Muscle of leg (tissue), 3 donors: ENCODE measurements at regions not wholly inside any gene's neighbourhood (a gene's known extent, or its start where the extent isn't known, plus 50 kb on each side); places are given as distances from the start of the nearest gene placed in this dataset.

Experiments used
- DNase-seq: peaks from one replicate; pipeline ENCODE4 v3.0.0; 2013
- H3K27ac ChIP-seq: one replicate; pipeline ENCODE4 v1.5.1; 2013; ENCODE audit warnings: mild to moderate bottlenecking, low read length, control low read depth
- H3K27me3 ChIP-seq: one replicate; pipeline ENCODE4 v1.6.1; 2013; ENCODE audit warnings: low read length; ENCODE audit not compliant: control insufficient read depth, insufficient read depth
- H3K36me3 ChIP-seq: one replicate; pipeline ENCODE4 v1.6.1; 2013; ENCODE audit warnings: low read length; ENCODE audit not compliant: control insufficient read depth, insufficient read depth
- H3K4me1 ChIP-seq: one replicate; pipeline ENCODE4 v1.6.1; 2013; ENCODE audit warnings: low read length; ENCODE audit not compliant: control insufficient read depth, insufficient read depth
- H3K4me3 ChIP-seq: one replicate; pipeline ENCODE4 v1.5.1; 2013; ENCODE audit warnings: low read length, control low read depth
- H3K9me3 ChIP-seq: replicated peaks from 2 replicates; pipeline ENCODE4 v1.6.1; 2013; ENCODE audit warnings: low read depth, low read length; ENCODE audit not compliant: control insufficient read depth
- WGBS: methylation state at CpG from one replicate; pipeline ENCODE4 v1.1.5; 2013; ENCODE audit warnings: missing lambda C conversion rate; ENCODE audit not compliant: insufficient coverage; 5-methylcytosine and 5-hydroxymethylcytosine counted together

GRCh38 chr2:103898561-103898960 is 955.4 kb upstream of the POU3F3 start:
- no peak for DNase-seq
- H3K27ac ChIP-seq, result no peak overlapping the region
- no peaks in the 10 kb centered on the region for H3K36me3 ChIP-seq
- 78% methylated on average over 3 of the region's 3 CpGs for WGBS
- no peaks in the 10 kb centered on the region for H3K9me3 ChIP-seq
- no peaks in the 10 kb centered on the region for H3K27me3 ChIP-seq
- H3K4me3 ChIP-seq, result no peak overlapping the region
- no peaks in the 10 kb centered on the region for H3K4me1 ChIP-seq

- H3K27ac ChIP-seq, result no peak overlapping the region
- H3K4me3 ChIP-seq, result no peak overlapping the region
- no peaks in the 10 kb centered on the region for H3K9me3 ChIP-seq
- no peaks in the 10 kb centered on the region for H3K4me1 ChIP-seq
- no peak for DNase-seq
- H3K36me3 ChIP-seq, result no peaks in the 10 kb centered on the region
- no peaks in the 10 kb centered on the region for H3K27me3 ChIP-seq
Measured at GRCh38 chr2:103902347-103902746, 951.6 kb upstream of the POU3F3 start.

GRCh38 chr2:103921161-103921560 is 932.8 kb upstream of the POU3F3 start:
- DNase-seq, result no peak
- H3K27me3 ChIP-seq, result no peaks in the 10 kb centered on the region
- H3K36me3 ChIP-seq, result no peaks in the 10 kb centered on the region
- no peak overlapping the region for H3K27ac ChIP-seq
- H3K9me3 ChIP-seq, result no peaks in the 10 kb centered on the region
- no peak overlapping the region for H3K4me3 ChIP-seq
- H3K4me1 ChIP-seq, result no peaks in the 10 kb centered on the region

GRCh38 chr2:103942199-103942598 is 911.7 kb upstream of the POU3F3 start:
- no peaks in the 10 kb centered on the region for H3K4me1 ChIP-seq
- H3K27ac ChIP-seq, result no peak overlapping the region
- no peak for DNase-seq
- no peaks in the 10 kb centered on the region for H3K27me3 ChIP-seq
- H3K4me3 ChIP-seq, result no peak overlapping the region
- H3K36me3 ChIP-seq, result no peaks in the 10 kb centered on the region
- H3K9me3 ChIP-seq, result no peaks in the 10 kb centered on the region

GRCh38 chr2:103945083-103945482 is 908.8 kb upstream of the POU3F3 start:
- no CpG with 5 or more reads among the region's 2 CpGs for WGBS
- DNase-seq, result no peak
- H3K27me3 ChIP-seq, result no peaks in the 10 kb centered on the region
- no peak overlapping the region for H3K27ac ChIP-seq
- no peak overlapping the region for H3K4me3 ChIP-seq
- H3K36me3 ChIP-seq, result no peaks in the 10 kb centered on the region
- no peaks in the 10 kb centered on the region for H3K4me1 ChIP-seq
- no peaks in the 10 kb centered on the region for H3K9me3 ChIP-seq

GRCh38 chr2:103959174-103960128 is 894.5 kb upstream of the POU3F3 start:
- 0% methylated on average over 4 of the region's 9 CpGs for WGBS

GRCh38 chr2:103960129-103960513 is 893.8 kb upstream of the POU3F3 start:
- peaks cover 4% of the 10 kb centered on the region for H3K27me3 ChIP-seq
- no peaks in the 10 kb centered on the region for H3K9me3 ChIP-seq
- no peaks in the 10 kb centered on the region for H3K36me3 ChIP-seq
- DNase-seq, result peak; percentile 5
- no CpG with 5 or more reads among the region's 1 CpG for WGBS
- H3K4me1 ChIP-seq, result no peaks in the 10 kb centered on the region
- no peak overlapping the region for H3K27ac ChIP-seq
- H3K4me3 ChIP-seq, result no peak overlapping the region

More at GRCh38 chr2:103959174-103960128, 894.5 kb upstream of the POU3F3 start:
- Histone ChIP-seq H3K9me3 (no peaks in the 10 kb centered on the region), H3K4me3 (no peak overlapping the region), H3K27me3 (peaks cover 4% of the 10 kb centered on the region), H3K27ac (no peak overlapping the region), H3K36me3 (no peaks in the 10 kb centered on the region), H3K4me1 (no peaks in the 10 kb centered on the region)
- peak; percentile 49 for DNase-seq

GRCh38 chr2:103960951-103961350 is 893.0 kb upstream of the POU3F3 start:
- H3K9me3 ChIP-seq, result no peaks in the 10 kb centered on the region
- WGBS, result 67% methylated on average over 1 of the region's 6 CpGs
- no peak overlapping the region for H3K4me3 ChIP-seq

GRCh38 chr2:103961862-103962261 is 892.1 kb upstream of the POU3F3 start:
- Histone ChIP-seq H3K9me3 (no peaks in the 10 kb centered on the region), H3K27me3 (peaks cover 4% of the 10 kb centered on the region), H3K36me3 (no peaks in the 10 kb centered on the region), H3K4me1 (no peaks in the 10 kb centered on the region), H3K4me3 (no peak overlapping the region), H3K27ac (no peak overlapping the region)
- no CpG with 5 or more reads among the region's 4 CpGs for WGBS
- no peak for DNase-seq

More at GRCh38 chr2:103960951-103961350, 893.0 kb upstream of the POU3F3 start:
- Histone ChIP-seq H3K27ac (no peak overlapping the region), H3K27me3 (peaks cover 4% of the 10 kb centered on the region), H3K36me3 (no peaks in the 10 kb centered on the region), H3K4me1 (no peaks in the 10 kb centered on the region)
- no peak for DNase-seq

GRCh38 chr2:103962670-103963069 is 891.2 kb upstream of the POU3F3 start:
- no peaks in the 10 kb centered on the region for H3K9me3 ChIP-seq
- no peaks in the 10 kb centered on the region for H3K4me1 ChIP-seq
- no peak for DNase-seq
- WGBS, result no CpG with 5 or more reads among the region's 4 CpGs
- H3K27ac ChIP-seq, result no peak overlapping the region
- H3K27me3 ChIP-seq, result peaks cover 4% of the 10 kb centered on the region
- no peak overlapping the region for H3K4me3 ChIP-seq
- H3K36me3 ChIP-seq, result no peaks in the 10 kb centered on the region
